Liver (tissue), 8 donors: ENCODE measurements at regions not wholly inside any gene's neighbourhood (a gene's known extent, or its start where the extent isn't known, plus 50 kb on each side); places are given as distances from the start of the nearest gene placed in this dataset.

Source experiments
- DNase-seq: peaks from one replicate; pipeline ENCODE4 v3.0.0-alpha.2; 2017; ENCODE audit warnings: low spot score
- H3K27ac ChIP-seq, 2 donors: one replicate each; pipeline ENCODE4 v1.7.0; 2013; ENCODE audit warnings: inconsistent platforms in 2 of 2, low read length in 2 of 2, control low read depth in 1 of 2, low read depth in 1 of 2, mild to moderate bottlenecking in 1 of 2
- H3K27me3 ChIP-seq, 4 donors: one replicate each; pipeline versions ENCODE4 v1.6.1 to v1.7.0; 2013; ENCODE audit warnings: low read length in 3 of 4, inconsistent platforms in 1 of 4, mild to moderate bottlenecking in 1 of 4, moderate library complexity in 1 of 4; ENCODE audit not compliant: control insufficient read depth in 4 of 4, insufficient read depth in 4 of 4
- H3K36me3 ChIP-seq, 4 donors: one replicate each; pipeline versions ENCODE4 v1.6.1 to v1.7.0; 2013; ENCODE audit warnings: low read length in 3 of 4, mild to moderate bottlenecking in 3 of 4, low read depth in 1 of 4, moderate library complexity in 1 of 4; ENCODE audit not compliant: control insufficient read depth in 4 of 4, insufficient read depth in 3 of 4
- H3K4me1 ChIP-seq, 4 donors: one replicate each; pipeline versions ENCODE4 v1.6.1 to v1.7.0; 2013; ENCODE audit warnings: low read length in 3 of 4, mild to moderate bottlenecking in 3 of 4, moderate library complexity in 1 of 4; ENCODE audit not compliant: control insufficient read depth in 4 of 4, insufficient read depth in 4 of 4
- H3K4me3 ChIP-seq, 3 donors: one replicate each; pipeline versions ENCODE4 v1.6.1 to v1.7.0; 2013; ENCODE audit warnings: low read length in 3 of 3, control low read depth in 1 of 3, low read depth in 1 of 3, mild to moderate bottlenecking in 1 of 3
- H3K9ac ChIP-seq, 2 donors: one replicate each; pipeline ENCODE4 v1.7.0; 2013; ENCODE audit warnings: low read length in 2 of 2, mild to moderate bottlenecking in 2 of 2, moderate library complexity in 2 of 2, control low read depth in 1 of 2, low read depth in 1 of 2
- H3K9me3 ChIP-seq, 4 donors: one replicate each; pipeline versions ENCODE4 v1.6.1 to v1.7.0; 2013; ENCODE audit warnings: low read length in 3 of 4; ENCODE audit not compliant: control insufficient read depth in 4 of 4
- ATF3 ChIP-seq: IDR thresholded peaks from 2 replicates; pipeline ENCODE4 v1.6.1; 2016; ENCODE audit warnings: antibody characterized with exemption
- CTCF ChIP-seq: fragments of 150-350 bp; IDR thresholded peaks from 2 replicates; pipeline ENCODE4 v1.5.1; 2017; ENCODE audit warnings: improper control_type of control experiment, low read depth, low read length; ENCODE audit not compliant: missing input control
- EGR1 ChIP-seq, 2 donors: IDR thresholded peaks; 2 replicates each; pipeline ENCODE4 v1.6.1; 2016 to 2018; ENCODE audit warnings: antibody characterized with exemption in 2 of 2, low read depth in 2 of 2
- FOXA2 ChIP-seq: IDR thresholded peaks from 2 replicates; pipeline ENCODE4 v1.6.1; 2016; ENCODE audit warnings: antibody characterized with exemption
- GABPA ChIP-seq, 2 donors: IDR thresholded peaks in 1 of 2; conservative IDR thresholded peaks in 1 of 2; 2 replicates each; pipeline ENCODE4 v1.6.1; 2016; ENCODE audit warnings: antibody characterized with exemption in 2 of 2, mild to moderate bottlenecking in 1 of 2, moderate library complexity in 1 of 2
- HNF4A ChIP-seq, 2 donors: conservative IDR thresholded peaks; 2 replicates each; pipeline ENCODE4 v1.6.1; 2016; ENCODE audit warnings: antibody characterized with exemption in 2 of 2, mild to moderate bottlenecking in 2 of 2
- HNF4G ChIP-seq: IDR thresholded peaks from 2 replicates; pipeline ENCODE4 v1.6.1; 2016; ENCODE audit warnings: antibody characterized with exemption
- MAX ChIP-seq: IDR thresholded peaks from 2 replicates; pipeline ENCODE4 v1.6.1; 2016; ENCODE audit warnings: antibody characterized with exemption
- NR2F2 ChIP-seq: IDR thresholded peaks from 2 replicates; pipeline ENCODE4 v1.6.1; 2016; ENCODE audit warnings: antibody characterized with exemption
- RAD21 ChIP-seq, 2 donors: IDR thresholded peaks; 2 replicates each; pipeline ENCODE4 v1.6.1; 2016; ENCODE audit warnings: antibody characterized with exemption in 2 of 2, mild to moderate bottlenecking in 2 of 2
- REST ChIP-seq: IDR thresholded peaks from 2 replicates; pipeline ENCODE4 v1.6.1; 2016; ENCODE audit warnings: antibody characterized with exemption, mild to moderate bottlenecking
- RXRA ChIP-seq, 2 donors: IDR thresholded peaks; 2 replicates each; pipeline ENCODE4 v1.6.1; 2017 to 2018; ENCODE audit warnings: antibody characterized with exemption in 2 of 2, mild to moderate bottlenecking in 1 of 2
- SP1 ChIP-seq: IDR thresholded peaks from 2 replicates; pipeline ENCODE4 v1.6.1; 2018; ENCODE audit warnings: antibody characterized with exemption, mild to moderate bottlenecking
- TAF1 ChIP-seq: conservative IDR thresholded peaks from 2 replicates; pipeline ENCODE4 v1.6.1; 2016; ENCODE audit warnings: antibody characterized with exemption, mild to moderate bottlenecking
- YY1 ChIP-seq: IDR thresholded peaks from 2 replicates; pipeline ENCODE4 v1.6.1; 2016; ENCODE audit warnings: antibody characterized with exemption, mild to moderate bottlenecking
- ZBTB33 ChIP-seq: IDR thresholded peaks from 2 replicates; pipeline ENCODE4 v1.6.1; 2016; ENCODE audit warnings: antibody characterized with exemption
- WGBS: extraction: QIAGEN DNeasy Blood & Tissue Kit; methylation state at CpG from one replicate; pipeline ENCODE4 v1.1.7; 2013; 5-methylcytosine and 5-hydroxymethylcytosine counted together
- donor health status: healthy.
- donor health status: healthy.
- donor health status: healthy.
- donor health status: healthy.
- donor health status: healthy.

GRCh38 chr3:104887069-104887468 lies 479.6 kb upstream of the ALCAM start (continued):
- TF ChIP-seq MAX = no peak
- no peak for TF ChIP-seq ATF3
- no peak for TF ChIP-seq GABPA (IDR thresholded peaks at IDR 0.05 in 1 of 2, conservative IDR thresholded peaks at IDR 0.05 in 1 of 2)
- no peak for TF ChIP-seq HNF4G
- TF ChIP-seq TAF1 = no peak

- TF ChIP-seq TAF1 = no peak
- TF ChIP-seq CTCF = no peak
- no peak for TF ChIP-seq HNF4A (conservative IDR thresholded peaks at IDR 0.05)
- no peak for TF ChIP-seq RAD21 (IDR thresholded peaks at IDR 0.05)
- TF ChIP-seq ATF3 = no peak
- TF ChIP-seq FOXA2 = no peak
- TF ChIP-seq NR2F2 = no peak
- no peak for TF ChIP-seq REST
- no peak for TF ChIP-seq SP1
- TF ChIP-seq EGR1 (IDR thresholded peaks at IDR 0.05; ENCODE audit: low read depth in 2 of 2) = no peak
- TF ChIP-seq RXRA (IDR thresholded peaks at IDR 0.05) = no peak
- no peak for TF ChIP-seq YY1
- Histone ChIP-seq H3K4me3 (no peak overlapping the region), H3K36me3 (no peaks in the 10 kb centered on the region), H3K27ac (no peak overlapping the region), H3K27me3 (no peaks in the 10 kb centered on the region), H3K9me3 (no peaks in the 10 kb centered on the region), H3K9ac (no peak overlapping the region), H3K4me1 (no peaks in the 10 kb centered on the region)
- DNase-seq = no peak
- 62% methylated on average over 2 of the region's 2 CpGs for WGBS
Observed at GRCh38 chr3:104887619-104888018, 479.1 kb upstream of the ALCAM start.

- DNase-seq = no peak
- no peaks in the 10 kb centered on the region for H3K9me3 ChIP-seq
- no peak overlapping the region for H3K9ac ChIP-seq
- 71% methylated on average over 2 of the region's 2 CpGs for WGBS
- H3K4me3 ChIP-seq = no peak overlapping the region
- H3K4me1 ChIP-seq = no peaks in the 10 kb centered on the region
- H3K27me3 ChIP-seq = no peaks in the 10 kb centered on the region
- H3K27ac ChIP-seq = no peak overlapping the region
- H3K36me3 ChIP-seq = no peaks in the 10 kb centered on the region
- TF ChIP-seq TAF1 (no peak), GABPA (IDR thresholded peaks at IDR 0.05 in 1 of 2, conservative IDR thresholded peaks at IDR 0.05 in 1 of 2) (no peak), ATF3 (no peak), HNF4A (conservative IDR thresholded peaks at IDR 0.05) (no peak), ZBTB33 (no peak), NR2F2 (no peak), SP1 (no peak), CTCF (no peak), RAD21 (IDR thresholded peaks at IDR 0.05) (no peak), RXRA (IDR thresholded peaks at IDR 0.05) (no peak), EGR1 (IDR thresholded peaks at IDR 0.05; ENCODE audit: low read depth in 2 of 2) (no peak), FOXA2 (no peak), HNF4G (no peak)
Observed at GRCh38 chr3:104892044-104892443, 474.7 kb upstream of the ALCAM start.
